HAP-1 (cell line): ENCODE measurements at regions not wholly inside any gene's neighbourhood (a gene's known extent, or its start where the extent isn't known, plus 50 kb on each side); places are given as distances from the start of the nearest gene placed in this dataset.

Source experiments
- DNase-seq, 2 experiments: peaks; one replicate each; pipeline ENCODE4 v3.0.0-alpha.2; 2016 to 2020; ENCODE audit warnings: low spot score in 2 of 2
- H3K27me3 ChIP-seq: fragments of 250-450 bp; sonication (Bioruptor Pico); 2 replicates; pipeline ENCODE4 v1.5.1; 2020; ENCODE audit warnings: low read depth, mild to moderate bottlenecking, moderate library complexity
- H3K36me3 ChIP-seq: fragments of 250-450 bp; sonication (Bioruptor Pico); replicated peaks from 2 replicates; pipeline ENCODE4 v1.5.1; 2020; ENCODE audit warnings: mild to moderate bottlenecking
- H3K4me1 ChIP-seq: fragments of 250-450 bp; sonication (Bioruptor Pico); 2 replicates; pipeline ENCODE4 v1.5.1; 2020; ENCODE audit warnings: mild to moderate bottlenecking
- H3K4me3 ChIP-seq: fragments of 250-450 bp; sonication (Bioruptor Pico); 2 replicates; pipeline ENCODE4 v1.5.1; 2020; ENCODE audit warnings: mild to moderate bottlenecking, moderate library complexity
- H3K9me3 ChIP-seq: fragments of 250-450 bp; sonication (Bioruptor Pico); 2 replicates; pipeline ENCODE4 v1.5.1; 2020; ENCODE audit warnings: mild to moderate bottlenecking, moderate library complexity
- in situ Hi-C: fragments of 300-500 bp; cut with MboI; formaldehyde crosslinking; loops from 3 replicates; pipeline ENCODE4 v1.14.3; 2020; ENCODE audit warnings: low sequenced_read_pairs, inconsistent platforms, mixed read lengths

GRCh38 chr1:226496453-226497015 is 52.0 kb upstream of the STUM start:
- H3K9me3 ChIP-seq = no peaks in the 10 kb centered on the region
- H3K27me3 ChIP-seq = 0 out of 2 replicates have a peak, but pooled peaks cover 6% of the 10 kb centered on the region
- H3K4me3 ChIP-seq = no peak overlapping the region
- H3K36me3 ChIP-seq = no peaks in the 10 kb centered on the region
- DNase-seq = no peak
- no peaks in the 10 kb centered on the region; the same call in 1 of the 2 replicates for H3K4me1 ChIP-seq
- in situ Hi-C loops = no loop called here

GRCh38 chr1:226497276-226497833 is 51.2 kb upstream of the STUM start:
- Histone ChIP-seq H3K4me1 (no peaks in the 10 kb centered on the region), H3K9me3 (no peaks in the 10 kb centered on the region), H3K27me3 (peaks cover 10% of the 10 kb centered on the region), H3K4me3 (no peak overlapping the region), H3K36me3 (no peaks in the 10 kb centered on the region)
- DNase-seq = no peak
- in situ Hi-C loops = no loop called here

- in situ Hi-C loops = no loop called here
- Histone ChIP-seq H3K9me3 (no peaks in the 10 kb centered on the region), H3K4me1 (no peaks in the 10 kb centered on the region), H3K4me3 (no peak overlapping the region), H3K36me3 (no peaks in the 10 kb centered on the region), H3K27me3 (peaks cover 12% of the 10 kb centered on the region)
- DNase-seq = no peak
Measured at GRCh38 chr1:226497991-226498639, 50.4 kb upstream of the STUM start.

- Histone ChIP-seq H3K27me3 (peaks cover 15% of the 10 kb centered on the region), H3K4me3 (no peak overlapping the region), H3K4me1 (no peaks in the 10 kb centered on the region), H3K9me3 (no peaks in the 10 kb centered on the region), H3K36me3 (no peaks in the 10 kb centered on the region)
- in situ Hi-C loops = no loop called here
- no peak for DNase-seq
Measured at GRCh38 chr1:226498640-226499008, 49.9 kb upstream of the STUM start.
